GM18519 (cell line): ENCODE measurements at regions not wholly inside any gene's neighbourhood (a gene's known extent, or its start where the extent isn't known, plus 50 kb on each side); places are given as distances from the start of the nearest gene placed in this dataset.

Source experiments
- ATAC-seq: cut with Tn5 transposase; IDR thresholded peaks from one replicate; pipeline ENCODE4 v1.9.1; 2021; ENCODE audit warnings: mild to moderate bottlenecking, moderate library complexity; ENCODE audit not compliant: unreplicated experiment, low FRiP score

DNA sequence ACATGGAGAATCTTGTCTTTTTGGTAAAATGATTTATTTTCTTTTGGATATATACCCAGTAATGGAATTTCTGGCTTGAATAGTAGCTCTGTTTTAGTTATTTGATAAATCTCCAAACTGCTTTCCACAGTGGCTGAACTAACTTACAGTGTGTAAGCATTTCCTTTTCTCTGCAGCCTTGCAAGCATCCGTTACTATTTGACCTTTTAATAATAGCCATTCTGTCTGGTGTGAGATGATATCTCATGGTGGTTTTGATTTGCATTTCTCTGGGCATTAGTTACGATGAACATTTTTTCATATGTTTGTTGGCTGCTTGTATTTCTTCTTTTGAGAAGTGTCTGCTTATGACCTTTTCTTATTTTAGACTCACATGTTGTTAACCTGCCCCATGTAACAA, 190.2 kb downstream of the GALR1 start:
- ATAC-seq = no peak

DNA sequence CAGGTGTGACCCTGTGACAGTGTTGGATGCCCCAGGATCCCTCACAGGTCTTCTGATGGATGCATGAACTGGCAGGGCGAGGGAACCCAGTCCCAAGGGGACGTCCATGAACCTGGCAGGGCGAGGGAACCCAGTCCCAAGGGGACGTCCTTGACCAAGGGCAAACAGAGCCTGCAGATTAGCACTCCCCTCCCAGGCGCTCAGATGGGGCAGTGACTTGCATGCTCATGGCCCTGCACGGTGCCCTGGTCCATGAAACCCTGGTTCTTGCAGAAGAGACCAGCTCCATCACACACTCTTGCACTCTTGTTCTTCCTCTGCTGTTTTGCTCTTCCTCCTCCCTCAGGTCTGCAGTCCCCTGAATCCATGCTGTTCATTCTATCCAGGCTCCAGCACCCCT, 192.7 kb downstream of the GALR1 start:
- no peak for ATAC-seq

DNA sequence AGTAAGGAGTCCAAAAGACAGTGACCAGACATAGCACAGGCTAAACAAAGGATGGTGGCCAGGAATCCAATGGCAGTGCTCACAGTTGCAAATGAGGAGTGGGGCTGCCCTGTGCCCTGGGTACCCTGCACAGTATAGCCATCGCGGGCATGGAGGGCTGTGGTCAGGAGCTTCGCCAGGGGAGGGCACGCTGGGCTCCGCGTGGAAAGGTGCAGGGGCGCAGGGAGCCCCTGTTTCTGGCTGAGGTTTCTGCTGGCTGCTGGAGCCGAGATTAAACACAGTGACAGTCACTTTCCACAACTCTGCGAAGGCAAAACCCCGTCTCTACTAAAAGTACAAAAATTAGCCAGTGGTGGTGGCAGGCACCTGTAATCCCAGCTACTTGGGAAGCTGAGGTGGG, 194.7 kb downstream of the GALR1 start:
- no peak for ATAC-seq

DNA sequence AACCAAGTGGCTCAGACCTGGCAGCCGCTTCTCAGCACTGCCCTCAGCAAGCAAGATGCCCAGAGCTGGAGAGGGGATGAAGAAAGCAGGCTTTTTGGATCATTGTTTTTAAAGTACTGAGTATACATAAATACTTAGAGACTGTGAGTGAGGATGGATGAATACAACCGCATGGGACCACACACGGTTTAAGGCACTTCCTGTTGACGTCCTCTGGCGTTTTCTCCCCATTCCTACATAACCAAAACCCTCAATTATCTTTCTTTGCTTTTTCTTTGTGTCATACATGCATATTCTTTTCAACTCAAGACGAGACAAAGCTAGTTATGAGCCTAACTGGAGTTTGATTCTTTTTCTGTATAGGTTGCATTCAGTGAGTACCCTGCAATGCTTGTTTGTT, 198.4 kb downstream of the GALR1 start:
- no peak for ATAC-seq

DNA sequence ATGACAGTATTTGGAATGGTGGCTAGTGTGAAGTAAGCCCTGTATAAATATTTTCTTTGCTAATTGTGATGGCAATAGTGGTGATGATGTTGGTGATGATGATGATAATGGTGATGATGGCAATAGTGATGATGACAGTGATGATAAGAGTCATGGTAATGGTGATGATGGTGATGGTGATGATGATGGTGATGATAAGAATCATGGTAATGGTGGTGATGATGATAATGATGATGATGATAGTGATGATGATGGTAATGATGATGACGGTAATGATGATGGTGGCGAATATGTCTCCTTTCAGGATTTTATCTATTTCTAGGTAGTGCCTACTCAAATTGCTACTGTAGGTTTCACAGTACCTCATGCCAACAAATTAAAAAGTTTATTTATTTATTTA, 205.4 kb downstream of the GALR1 start:
- no peak for ATAC-seq

DNA sequence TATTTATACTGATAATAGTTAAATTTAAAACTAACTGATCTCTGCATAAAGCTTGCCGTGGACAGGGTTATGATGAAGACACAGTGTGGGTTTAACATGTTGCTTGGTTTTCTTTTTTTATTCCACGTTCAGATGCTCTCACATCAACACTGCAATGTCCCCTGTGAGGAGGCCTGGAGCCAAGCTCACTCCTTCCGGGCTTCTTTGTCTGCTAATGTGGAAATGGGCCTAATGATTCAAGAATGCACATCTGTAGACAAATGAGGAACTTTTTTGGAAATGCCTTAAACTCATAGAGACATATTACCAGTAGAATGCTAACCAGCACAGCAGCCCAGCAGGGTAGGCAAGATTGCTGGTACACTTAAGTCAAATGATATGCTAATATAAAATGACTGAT, 208.0 kb downstream of the GALR1 start:
- no peak for ATAC-seq

DNA sequence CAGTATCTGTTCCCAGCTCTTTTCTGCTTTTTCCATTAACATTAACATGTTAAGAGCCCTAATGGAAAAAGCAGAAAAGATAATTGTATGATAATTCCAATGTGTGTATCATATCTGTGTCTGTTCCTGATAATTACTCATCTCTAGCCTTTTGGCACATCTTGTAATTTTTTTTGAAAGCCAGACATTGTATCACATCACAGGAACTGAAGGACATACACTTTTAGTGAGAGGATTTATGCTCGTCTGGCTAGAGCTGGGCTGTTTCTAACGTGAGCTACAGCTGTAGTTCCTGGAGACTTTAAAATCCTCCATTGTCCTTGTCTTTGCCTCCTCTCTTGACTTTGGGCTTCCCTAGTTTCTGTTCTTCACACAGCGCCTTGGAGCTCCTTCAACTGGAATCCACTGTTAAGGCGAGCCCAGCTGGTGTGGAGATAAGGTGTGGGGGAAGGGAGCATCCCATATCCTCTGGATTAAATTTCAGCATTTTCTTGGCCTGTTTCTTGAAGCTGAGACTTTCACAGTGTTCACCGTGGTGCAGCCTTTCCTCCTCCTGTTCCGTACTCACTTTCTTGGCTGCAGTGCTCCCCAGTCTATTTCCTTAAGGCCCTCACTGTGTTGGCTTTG, 211.5 kb downstream of the GALR1 start:
- no peak for ATAC-seq

DNA sequence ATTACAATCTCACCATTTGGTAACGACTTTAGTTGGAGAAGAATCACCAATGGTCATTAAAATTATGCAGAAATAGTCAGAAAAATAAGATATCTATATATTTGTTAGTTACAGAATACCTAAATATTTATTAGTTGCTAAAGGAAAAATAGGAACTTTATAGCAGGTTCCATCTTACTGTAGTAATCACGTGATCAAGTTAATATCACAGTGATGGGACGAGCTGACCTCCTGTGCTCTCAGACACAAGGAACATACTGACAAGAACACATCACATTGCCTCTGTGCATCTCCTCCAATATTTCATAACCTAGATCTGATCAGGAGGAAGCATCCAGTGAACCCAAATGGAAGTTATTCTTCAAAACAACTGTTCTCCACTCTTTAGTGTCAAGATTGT, 215.3 kb downstream of the GALR1 start:
- no peak for ATAC-seq

DNA sequence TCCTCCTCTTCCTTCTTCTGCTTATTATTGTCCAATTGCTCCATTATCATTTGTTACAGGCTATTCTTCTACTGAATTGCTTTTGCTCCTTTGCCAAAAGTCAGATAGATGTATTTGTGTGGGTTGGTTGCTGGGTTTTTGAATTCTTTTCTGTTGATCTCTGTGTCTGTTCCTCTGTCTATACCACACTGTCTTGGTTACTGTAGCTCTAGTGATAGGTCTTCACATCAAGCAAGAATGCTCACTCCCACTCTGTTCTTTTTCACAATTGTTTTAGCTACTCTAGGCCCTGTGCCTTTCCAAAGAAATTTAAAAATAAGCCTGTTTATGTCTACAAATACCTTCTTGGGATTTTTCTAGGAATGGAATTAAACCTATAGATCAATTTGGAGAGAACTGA, 217.2 kb downstream of the GALR1 start:
- no peak for ATAC-seq

DNA sequence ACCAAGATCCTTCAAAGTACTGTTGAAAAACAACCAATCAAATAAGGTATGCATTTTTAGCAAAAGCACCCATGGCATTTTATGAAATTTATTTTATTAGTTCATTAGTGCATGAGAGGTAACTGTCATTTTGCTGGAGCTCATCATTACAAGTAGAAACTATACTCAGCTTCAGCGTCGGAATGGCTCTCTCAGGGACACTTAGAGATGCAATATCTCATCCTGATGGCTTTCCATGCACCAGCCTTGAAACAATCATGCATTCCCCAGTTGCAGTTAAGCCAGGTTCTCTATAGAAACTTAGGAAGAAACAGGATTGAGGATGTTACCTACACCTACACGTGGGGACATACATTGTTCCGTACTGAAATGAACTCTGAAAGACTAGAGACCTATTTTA, 219.5 kb downstream of the GALR1 start:
- ATAC-seq = no peak

DNA sequence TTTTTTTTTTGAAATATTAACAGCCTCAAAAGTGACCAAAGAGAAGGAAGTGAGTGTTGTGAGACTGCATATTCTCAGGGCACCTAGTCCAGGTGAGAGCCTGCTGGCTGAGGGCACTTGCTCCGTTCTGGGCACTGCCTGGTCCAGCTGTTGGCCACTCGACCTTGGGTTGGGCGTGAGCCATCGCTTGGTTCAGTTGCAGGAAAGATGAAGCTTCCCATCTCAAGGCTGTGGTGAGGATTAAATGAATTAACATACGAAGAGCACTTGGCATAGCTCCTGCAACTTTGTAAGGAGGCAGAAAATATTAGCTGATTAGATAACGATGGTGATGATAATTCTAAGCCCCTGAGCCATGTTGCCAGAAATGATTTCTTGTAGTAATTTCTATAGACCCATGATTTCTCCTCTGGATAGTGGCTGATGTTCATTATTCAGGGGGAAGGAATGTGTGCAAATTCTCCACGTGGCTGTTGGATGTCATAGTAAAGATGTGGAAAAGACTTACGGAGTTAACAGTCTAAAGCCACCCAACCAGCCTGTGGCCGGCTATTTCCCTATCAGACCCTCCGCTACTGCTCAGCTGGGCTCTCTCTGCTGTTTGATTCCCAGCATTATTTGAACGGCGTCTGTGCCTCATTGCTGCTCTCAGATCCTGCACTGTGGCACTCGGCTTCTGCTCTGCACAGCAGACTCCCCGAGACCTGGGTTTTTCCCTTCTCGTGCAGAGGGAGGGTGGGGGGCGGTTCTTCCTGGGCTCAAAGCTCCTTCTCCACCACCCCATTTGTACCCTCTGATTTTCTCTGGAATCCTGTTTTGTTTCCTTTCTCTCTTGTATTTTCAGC, 221.1 kb downstream of the GALR1 start:
- ATAC-seq = no peak

DNA sequence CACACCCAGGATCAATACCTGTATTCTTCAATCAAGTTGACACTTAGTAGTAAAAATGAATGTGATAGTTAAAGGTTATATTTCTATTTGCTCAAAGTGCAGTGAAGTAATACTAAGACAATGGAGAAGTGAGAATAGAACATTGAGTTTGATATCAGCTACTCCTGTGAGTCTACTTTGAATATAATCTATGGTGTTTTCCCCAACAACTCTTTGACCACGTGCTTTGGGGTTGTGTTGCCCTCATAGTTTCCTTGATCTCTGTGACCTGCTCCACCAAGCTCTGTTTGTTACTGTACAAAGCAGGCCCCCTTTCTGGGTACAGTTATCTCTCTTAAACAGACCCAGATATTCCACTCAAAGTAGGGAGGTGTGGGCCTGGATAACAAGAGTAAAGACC, 222.9 kb downstream of the GALR1 start:
- no peak for ATAC-seq

DNA sequence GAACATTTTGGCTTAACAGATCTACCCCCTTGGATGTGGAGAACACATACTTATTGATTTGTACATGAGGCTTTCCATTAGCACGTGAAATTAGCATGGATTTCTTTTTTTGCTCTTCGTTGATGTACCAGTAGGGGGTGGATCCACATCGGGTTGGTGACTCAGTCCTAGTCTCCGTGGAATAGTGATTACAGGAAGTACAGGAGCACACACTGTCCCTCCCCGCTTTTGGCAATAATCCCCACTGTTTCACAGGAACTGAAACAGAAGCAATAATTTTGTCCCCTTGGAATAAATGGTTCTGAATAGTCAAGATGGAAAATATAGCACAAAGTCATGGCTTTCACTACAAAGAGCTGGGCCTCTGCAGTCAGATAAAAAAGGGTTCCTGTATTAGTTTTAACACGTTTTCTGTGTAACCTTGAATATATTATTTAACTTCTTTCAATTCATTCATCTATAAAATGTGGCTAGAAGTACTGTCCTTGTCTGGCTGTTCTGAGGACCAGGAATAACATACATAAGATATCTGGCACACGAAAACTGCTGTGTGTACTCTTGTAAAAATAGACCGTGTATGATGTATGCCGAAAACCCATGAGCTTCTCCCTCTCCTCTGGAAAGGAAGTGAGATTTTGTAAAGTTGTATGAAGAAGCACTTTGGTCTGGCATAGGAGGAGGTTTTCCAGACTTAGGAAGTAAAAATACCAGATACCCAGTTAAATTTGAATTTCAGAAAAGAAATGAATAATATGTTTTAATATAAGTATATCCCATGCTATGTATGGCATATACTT, 229.2 kb downstream of the GALR1 start:
- ATAC-seq = no peak

DNA sequence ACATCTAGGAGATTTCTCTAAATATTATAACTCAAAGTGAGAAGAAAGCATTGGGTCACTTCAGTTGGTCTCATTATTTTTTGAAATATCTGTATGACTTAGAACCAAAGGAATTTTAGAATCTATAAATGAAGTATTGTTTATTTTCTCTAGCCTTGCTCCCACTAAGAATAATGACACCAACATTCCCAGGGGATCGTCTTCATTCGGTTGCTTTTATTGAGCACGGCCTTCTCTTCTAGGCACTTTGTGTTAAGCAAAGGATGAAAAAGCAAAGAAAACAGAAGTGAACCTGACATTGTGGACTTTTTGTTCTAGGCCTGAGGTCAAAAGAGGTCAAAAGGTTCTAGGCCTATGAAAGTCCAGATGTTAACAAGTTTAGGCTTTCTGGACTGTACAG, 231.9 kb downstream of the GALR1 start:
- no peak for ATAC-seq

DNA sequence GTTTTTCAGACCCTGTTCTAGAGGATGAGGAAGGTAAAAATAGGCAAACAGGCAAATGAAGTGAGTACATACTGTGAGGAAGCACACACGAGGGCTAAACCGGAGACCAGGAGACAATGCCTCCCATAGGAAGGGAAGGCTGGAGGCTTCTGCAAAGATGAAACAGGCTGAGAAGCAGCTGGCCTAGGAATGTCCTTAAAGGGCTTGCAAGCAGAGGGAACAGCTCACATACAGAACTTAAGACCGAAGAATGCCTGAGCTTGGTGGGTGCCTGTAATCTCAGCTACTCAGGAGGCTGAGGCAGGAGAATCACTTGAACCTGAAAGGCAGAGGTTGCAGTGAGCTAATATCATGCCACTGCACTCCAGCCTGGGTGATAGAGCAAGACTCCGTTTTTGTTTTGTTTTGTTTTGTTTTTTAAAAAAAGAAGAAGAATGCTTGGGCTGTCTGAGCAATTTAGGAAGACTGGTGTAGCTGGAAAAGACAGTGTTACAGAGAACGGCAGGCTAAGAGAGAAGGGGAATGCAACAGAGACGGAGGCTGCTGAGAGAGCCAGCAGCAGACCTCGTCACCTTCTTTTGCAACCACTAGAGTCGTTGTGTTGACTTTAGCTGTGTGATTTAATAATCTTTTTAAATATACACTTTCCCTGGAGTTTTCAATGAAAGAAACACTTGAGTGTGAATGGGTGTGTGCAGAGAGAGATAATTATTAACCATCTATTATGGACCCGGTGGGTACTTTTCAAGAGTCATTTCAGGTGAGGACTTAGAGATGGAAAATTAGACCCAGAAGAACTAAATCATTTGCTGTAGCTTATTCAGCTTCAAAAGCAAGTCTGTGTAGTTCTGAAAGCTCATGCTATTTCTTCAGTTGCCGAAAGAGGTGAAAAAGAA, 232.8 kb downstream of the GALR1 start:
- ATAC-seq = no peak

DNA sequence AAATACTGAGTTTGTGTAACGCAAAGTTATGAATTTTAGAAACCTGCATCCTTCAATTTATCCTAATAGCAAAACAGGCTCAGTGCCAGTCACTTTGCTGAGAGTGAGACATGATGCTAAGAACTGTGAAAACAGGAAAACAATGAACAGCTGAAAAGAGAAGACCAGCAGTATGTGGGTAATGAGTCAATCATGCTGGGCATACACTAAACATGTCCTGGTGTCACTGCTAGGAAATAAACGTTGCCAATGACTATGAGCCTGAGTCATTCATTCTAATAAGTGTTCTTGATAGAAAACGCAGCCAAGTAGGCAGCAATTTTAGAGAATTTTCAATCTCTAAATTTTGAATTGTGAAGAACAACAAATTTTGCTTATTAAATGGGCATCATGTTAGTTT, 237.3 kb downstream of the GALR1 start:
- no peak for ATAC-seq

DNA sequence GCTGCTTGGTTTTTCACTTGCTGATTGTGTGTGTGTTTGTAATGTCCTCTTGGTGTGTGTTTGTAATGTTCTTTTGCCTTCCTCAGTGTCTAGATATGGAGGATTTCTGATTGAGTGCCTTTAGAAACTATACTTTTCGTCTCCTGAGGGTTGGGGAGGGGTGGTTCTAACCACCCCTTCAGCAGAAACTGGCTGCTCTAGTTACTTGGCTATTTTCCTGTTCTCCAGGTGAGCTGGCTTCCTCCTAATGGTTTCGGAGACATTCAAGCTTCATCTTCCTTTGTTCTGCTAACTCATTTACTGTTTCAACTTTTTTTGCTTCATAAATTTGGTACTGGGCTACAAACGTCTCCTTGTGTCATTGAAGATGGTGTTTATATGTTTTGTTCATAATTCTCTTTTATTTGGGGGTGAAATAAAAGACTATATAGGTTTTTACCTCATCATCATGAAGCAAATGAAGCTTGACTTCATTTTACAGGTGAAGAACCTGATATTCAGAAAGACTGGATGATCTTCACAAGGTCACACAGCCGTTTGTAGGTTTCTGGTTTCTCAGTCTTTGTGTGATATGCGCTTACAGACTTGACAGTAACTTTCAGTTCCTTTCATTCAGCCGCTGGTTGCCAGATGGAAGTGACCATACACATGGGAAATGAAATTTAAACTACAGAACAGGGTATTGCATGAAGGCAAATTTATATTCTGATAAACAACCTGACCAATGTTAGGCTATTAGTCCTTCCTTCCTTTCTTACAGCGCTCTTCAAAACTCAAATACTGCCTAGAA, 238.5 kb downstream of the GALR1 start:
- peak; percentile 75 for ATAC-seq

DNA sequence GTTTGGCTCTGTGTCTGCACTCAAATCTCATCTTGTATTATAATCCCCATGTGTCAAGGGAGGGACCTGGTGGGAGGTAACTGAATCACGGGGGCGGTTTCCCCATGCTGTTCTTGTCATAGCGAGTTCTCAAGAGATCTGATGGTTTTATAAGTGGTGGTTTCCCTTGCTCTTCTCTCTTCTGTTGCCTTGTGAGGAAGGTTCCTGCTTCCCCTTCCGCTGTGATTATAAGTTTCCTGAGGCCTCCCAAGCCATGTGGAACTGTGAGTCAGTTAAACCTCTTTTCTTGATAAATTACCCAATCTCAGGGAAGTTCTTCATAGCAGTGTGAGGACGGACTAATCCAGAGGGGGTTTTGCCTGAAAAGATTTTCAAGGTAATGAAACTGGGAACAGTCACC, 245.4 kb downstream of the GALR1 start:
- ATAC-seq = no peak

DNA sequence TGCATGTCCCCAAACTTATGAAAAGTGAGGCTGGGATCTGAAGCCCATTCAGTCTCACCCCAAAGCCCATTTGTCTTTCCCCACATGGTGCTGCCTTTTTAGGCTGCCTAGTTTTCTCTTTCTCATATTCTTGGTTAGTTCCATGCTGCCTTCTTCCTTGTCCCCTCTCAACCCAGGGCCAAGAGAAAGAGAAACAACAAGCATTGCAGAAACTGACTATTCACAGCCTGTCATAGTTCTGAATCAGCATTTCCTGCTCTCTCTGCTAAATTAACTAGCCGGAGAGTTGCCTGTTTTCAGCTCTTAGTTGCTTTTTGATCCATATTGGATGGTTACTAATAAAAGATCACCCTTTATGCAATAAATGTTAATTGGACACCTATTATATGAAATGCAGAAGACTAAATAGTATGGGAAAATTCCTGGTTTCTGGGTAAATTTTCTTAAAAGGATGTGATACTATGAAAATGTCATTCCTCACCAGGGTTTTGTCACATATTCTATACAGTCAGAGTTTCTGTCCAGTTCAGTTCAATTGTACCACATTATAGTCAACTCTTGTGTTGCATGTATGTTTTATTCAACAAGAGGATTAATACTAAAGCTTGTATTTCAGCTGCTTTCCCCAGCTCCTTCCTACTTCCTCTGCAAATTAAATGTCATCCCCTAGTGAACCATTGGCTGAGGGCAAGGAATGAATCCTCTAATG, 246.5 kb downstream of the GALR1 start:
- peak; percentile 79 for ATAC-seq
